Astrocyte (in vitro differentiated cells and primary cell): ENCODE measurements at regions not wholly inside any gene's neighbourhood (a gene's known extent, or its start where the extent isn't known, plus 50 kb on each side); places are given as distances from the start of the nearest gene placed in this dataset.

ENCODE experiments used
- CTCF ChIP-seq: IDR thresholded peaks from 2 replicates; pipeline ENCODE4 v1.5.1; 2011; ENCODE audit warnings: low read depth, mild to moderate bottlenecking, inconsistent platforms, low read length, moderate library complexity; ENCODE audit not compliant: insufficient read depth
- EZH2 ChIP-seq: IDR thresholded peaks from 2 replicates; pipeline ENCODE4 v1.6.1; 2012; ENCODE audit warnings: mild to moderate bottlenecking, low read length, inconsistent platforms; ENCODE audit not compliant: insufficient read depth

GRCh38 chr12:19997656-19998400 is 370.5 kb upstream of the PDE3A start:
- TF ChIP-seq CTCF (no peak), EZH2 (no peak)
